NCI-H1105 treated with DMSO at 0.1 percent for 48 hours (cell line): ENCODE measurements at regions not wholly inside any gene's neighbourhood (a gene's known extent, or its start where the extent isn't known, plus 50 kb on each side); places are given as distances from the start of the nearest gene placed in this dataset.

Experiments used
- DNase-seq: peaks from one replicate; lab custom pipeline; 2025; lab: John Stamatoyannopoulos, UW

- no peak for DNase-seq
Measured at GRCh38 chr3:45277636-45278035, 51.5 kb upstream of the TMEM158 start.

GRCh38 chr3:45280232-45280631 is 54.1 kb upstream of the TMEM158 start:
- DNase-seq: no peak

GRCh38 chr3:45280971-45281370 is 54.9 kb upstream of the TMEM158 start:
- no peak for DNase-seq

GRCh38 chr3:45283471-45283870 is 57.4 kb upstream of the TMEM158 start:
- no peak for DNase-seq

GRCh38 chr3:45297331-45297730 is 71.2 kb upstream of the TMEM158 start:
- no peak for DNase-seq

GRCh38 chr3:45302470-45302869 is 76.4 kb upstream of the TMEM158 start:
- no peak for DNase-seq

- no peak for DNase-seq
Measured at GRCh38 chr3:45306406-45307008, 80.4 kb upstream of the TMEM158 start.

GRCh38 chr3:45309876-45310275 is 78.5 kb upstream of the LARS2 start:
- peak; percentile 58 for DNase-seq

GRCh38 chr3:45311327-45311726 is 77.0 kb upstream of the LARS2 start:
- DNase-seq: no peak

GRCh38 chr3:45311953-45312801 is 76.2 kb upstream of the LARS2 start:
- no peak for DNase-seq

GRCh38 chr3:45312836-45313493 is 75.4 kb upstream of the LARS2 start:
- no peak for DNase-seq

- no peak for DNase-seq
Measured at GRCh38 chr3:45313743-45314403, 74.5 kb upstream of the LARS2 start.

GRCh38 chr3:45317710-45318109 is 70.7 kb upstream of the LARS2 start:
- DNase-seq: no peak

GRCh38 chr3:45318689-45319088 is 69.7 kb upstream of the LARS2 start:
- no peak for DNase-seq

- DNase-seq: no peak
Measured at GRCh38 chr3:45319231-45319995, 69.0 kb upstream of the LARS2 start.

- no peak for DNase-seq
Measured at GRCh38 chr3:45319996-45320305, 68.4 kb upstream of the LARS2 start.

- no peak for DNase-seq
Measured at GRCh38 chr3:45320986-45321385, 67.4 kb upstream of the LARS2 start.

GRCh38 chr3:45321607-45322391 is 66.6 kb upstream of the LARS2 start:
- no peak for DNase-seq

- DNase-seq: no peak
Measured at GRCh38 chr3:45322616-45323015, 65.8 kb upstream of the LARS2 start.

GRCh38 chr3:45325676-45326075 is 62.7 kb upstream of the LARS2 start:
- no peak for DNase-seq

- no peak for DNase-seq
Measured at GRCh38 chr3:45329761-45330305, 58.5 kb upstream of the LARS2 start.
